GM12878 (cell line): ENCODE measurements at regions not wholly inside any gene's neighbourhood (a gene's known extent, or its start where the extent isn't known, plus 50 kb on each side); places are given as distances from the start of the nearest gene placed in this dataset.

ENCODE experiments used
- ATAC-seq: fragments of 200-7000 bp; cut with Tn5 transposase; 3 replicates; pipeline ENCODE4 v1.9.1; 2020; ENCODE audit warnings: mild to moderate bottlenecking, moderate library complexity
- BruUV-seq: library from RNA; stranded (reverse); fragments of 400-500 nt; replicated peaks from 2 replicates; lab custom pipeline; 2021; lab: Mats Ljungman, UMichigan
- CTCF ChIA-PET: fragments of 300-600 bp; sonication (Branson Sonifier 250); formaldehyde crosslinking; extraction: SDS; loops from one replicate; lab custom pipeline; 2021; ENCODE audit warnings: inconsistent platforms; lab: Yijun Ruan, JAX
- POLR2A ChIA-PET: fragments of 350-600 bp; formaldehyde crosslinking; extraction: SDS; loops from one replicate; lab custom pipeline; 2021; ENCODE audit warnings: inconsistent platforms; lab: Charles Lee
- RAD21 ChIA-PET: fragments of 300-600 bp; sonication (Branson Sonifier 250); formaldehyde crosslinking; loops from one replicate; lab custom pipeline; 2023; ENCODE audit warnings: antibody characterized with exemption; ENCODE audit not compliant: unreplicated experiment; lab: Charles Lee
- SMC1A ChIA-PET: fragments of 300-600 bp; sonication (Branson Sonifier 250); formaldehyde crosslinking; loops from one replicate; lab custom pipeline; 2023; ENCODE audit not compliant: unreplicated experiment, uncharacterized antibody; lab: Charles Lee
- DNase-seq: peaks from one replicate; pipeline ENCODE4 v3.0.0-alpha.2; 2011; ENCODE audit warnings: low read depth, low spot score
- FAIRE-seq: peaks from 3 replicates; lab custom pipeline; 2011; peaks lifted over from hg19 to GRCh38; lab: Jason Lieb, UNC
- H2AFZ ChIP-seq: 2 replicates; pipeline ENCODE4 v1.6.0; 2011; ENCODE audit warnings: low read depth, low read length, control low read depth; ENCODE audit not compliant: control insufficient read depth
- H3K27ac ChIP-seq: 2 replicates; pipeline ENCODE4 v1.5.1; 2011; ENCODE audit warnings: control low read depth; ENCODE audit not compliant: control insufficient read depth, insufficient read depth
- H3K27me3 ChIP-seq, 2 experiments: replicated peaks in 1 of 2; 2 replicates each; pipeline versions ENCODE4 v1.6.0 to v1.6.1; 2011; ENCODE audit warnings: low read length in 1 of 2; ENCODE audit not compliant: control insufficient read depth in 2 of 2, insufficient read depth in 2 of 2
- H3K36me3 ChIP-seq, 2 experiments: 2 replicates each; pipeline ENCODE4 v1.5.1; 2011; ENCODE audit warnings: low read length in 1 of 2; ENCODE audit not compliant: control insufficient read depth in 2 of 2, insufficient read depth in 2 of 2
- H3K4me1 ChIP-seq: 2 replicates; pipeline ENCODE4 v1.6.1; 2011; ENCODE audit warnings: mild to moderate bottlenecking, low read length, moderate library complexity, mixed read lengths; ENCODE audit not compliant: control insufficient read depth, insufficient read depth
- H3K4me2 ChIP-seq: 2 replicates; pipeline ENCODE4 v1.6.0; 2011; ENCODE audit warnings: control low read depth; ENCODE audit not compliant: control insufficient read depth, insufficient read depth
- H3K4me3 ChIP-seq: fragments of 200-600 bp; sonication (generic); 2 replicates; pipeline ENCODE4 v1.5.1; 2016
- H3K79me2 ChIP-seq: 2 replicates; pipeline ENCODE4 v1.6.0; 2011; ENCODE audit warnings: low read length; ENCODE audit not compliant: control insufficient read depth, insufficient read depth
- H3K9ac ChIP-seq: 2 replicates; pipeline ENCODE4 v1.8.0; 2011; ENCODE audit warnings: low read length, control low read depth, mixed read lengths; ENCODE audit not compliant: control insufficient read depth, insufficient read depth
- H3K9me3 ChIP-seq: replicated peaks from 3 replicates; pipeline ENCODE4 v1.5.1; 2011; ENCODE audit warnings: mild to moderate bottlenecking, low read length; ENCODE audit not compliant: control insufficient read depth, insufficient read depth
- H4K20me1 ChIP-seq: 2 replicates; pipeline ENCODE4 v1.6.0; 2011; ENCODE audit not compliant: control insufficient read depth, insufficient read depth
- ATF2 ChIP-seq: IDR thresholded peaks from 2 replicates; pipeline ENCODE4 v1.6.1; 2012; ENCODE audit warnings: low read length, inconsistent platforms
- CBFB ChIP-seq: IDR thresholded peaks from 2 replicates; pipeline ENCODE4 v1.6.1; 2016; ENCODE audit warnings: antibody characterized with exemption, low read depth
- CHD4 ChIP-seq: fragments of 200-600 bp; sonication (generic); IDR thresholded peaks from 2 replicates; pipeline ENCODE4 v1.6.1; 2016; ENCODE audit warnings: mild to moderate bottlenecking
- EGR1 ChIP-seq, 2 experiments: IDR thresholded peaks; 1 replicate in 1 of 2; 2 replicates in 1 of 2; pipeline ENCODE4 v1.6.1; 2011 to 2012; ENCODE audit warnings: low read depth in 2 of 2, low read length in 2 of 2, borderline replicate concordance in 1 of 2, mild to moderate bottlenecking in 1 of 2, moderate library complexity in 1 of 2
- MTA2 ChIP-seq: fragments of 450-650 bp; IDR thresholded peaks from 2 replicates; pipeline ENCODE4 v1.6.1; 2016; ENCODE audit warnings: low read depth, mild to moderate bottlenecking, moderate library complexity
- MYB ChIP-seq: fragments of 150-350 bp; IDR thresholded peaks from 2 replicates; pipeline ENCODE4 v1.6.1; 2014; ENCODE audit warnings: mild to moderate bottlenecking, low read depth, low read length, borderline replicate concordance
- MYC ChIP-seq: IDR thresholded peaks from 2 replicates; pipeline ENCODE4 v1.6.1; 2011; ENCODE audit warnings: mild to moderate bottlenecking, low read length, moderate library complexity, inconsistent platforms; ENCODE audit not compliant: insufficient read depth, insufficient replicate concordance, insufficient read length, severe bottlenecking
- POLR2AphosphoS2 ChIP-seq: IDR thresholded peaks from 2 replicates; pipeline ENCODE4 v1.6.1; 2011; ENCODE audit warnings: low read depth, mild to moderate bottlenecking, low read length, improper control_type of control experiment, moderate library complexity
- SIN3A ChIP-seq: IDR thresholded peaks from 2 replicates; pipeline ENCODE4 v1.6.1; 2012; ENCODE audit warnings: low read depth, low read length, improper control_type of control experiment
- SUPT20H ChIP-seq: IDR thresholded peaks from 2 replicates; pipeline ENCODE4 v1.6.1; 2011; ENCODE audit warnings: low read depth, mild to moderate bottlenecking, low read length, moderate library complexity, borderline replicate concordance; ENCODE audit not compliant: control insufficient read depth
- ZNF207 ChIP-seq: fragments of 450-650 bp; IDR thresholded peaks from 2 replicates; pipeline ENCODE4 v1.6.1; 2014; ENCODE audit warnings: antibody characterized with exemption, mild to moderate bottlenecking, borderline replicate concordance
- WGBS: methylation state at CpG from one replicate; pipeline ENCODE4 v1.1.6; 2016; ENCODE audit warnings: low lambda C conversion rate; ENCODE audit not compliant: insufficient replicate concordance, insufficient coverage; ENCODE audit errors: missing lambda C conversion rate; 5-methylcytosine and 5-hydroxymethylcytosine counted together
- in situ Hi-C: fragments of 300-500 bp; cut with MboI; formaldehyde crosslinking; loops from 9 replicates; pipeline ENCODE4 v1.14.3; 2018; ENCODE audit warnings: mixed read lengths
- intact Hi-C: fragments of 100-400 bp; cut with micrococcal nuclease; formaldehyde crosslinking; loops from one replicate; pipeline ENCODE4 v1.14.2; 2022; ENCODE audit not compliant: unreplicated experiment

GRCh38 chr4:108360754-108361445 lies 192.2 kb upstream of the LEF1 start:
- Histone ChIP-seq H3K4me2 (no peak overlapping the region), H2AFZ (no peak overlapping the region), H3K36me3 (no peaks in the 10 kb centered on the region), H3K27me3 (no peaks in the 10 kb centered on the region), H3K4me1 (no peaks in the 10 kb centered on the region), H3K9me3 (no peaks in the 10 kb centered on the region), H3K79me2 (no peaks in the 10 kb centered on the region), H3K27ac (no peak overlapping the region), H3K4me3 (no peak overlapping the region), H4K20me1 (no peaks in the 10 kb centered on the region), H3K9ac (no peak overlapping the region)
- TF ChIP-seq ZNF207 = no peak
- TF ChIP-seq MYB = no peak
- TF ChIP-seq SIN3A = no peak
- no peak for TF ChIP-seq CHD4
- 41% methylated on average over 12 of the region's 12 CpGs for WGBS
- no peak for ATAC-seq
- in situ Hi-C loops (no loop called here), intact Hi-C loops (no loop called here)
- BruUV-seq = no TSS peak
- CTCF ChIA-PET = no interaction called here
- RAD21 ChIA-PET = no interaction called here
- POLR2A ChIA-PET = no interaction called here
- FAIRE-seq = no peak
- SMC1A ChIA-PET = interaction anchor here (0.9 to 1.8 kb wide), 2 partner anchors 14 to 33 kb away, joined by 3 to 4 read pairs; no protein-coding TSS in a partner anchor
- DNase-seq = no peak

DNA sequence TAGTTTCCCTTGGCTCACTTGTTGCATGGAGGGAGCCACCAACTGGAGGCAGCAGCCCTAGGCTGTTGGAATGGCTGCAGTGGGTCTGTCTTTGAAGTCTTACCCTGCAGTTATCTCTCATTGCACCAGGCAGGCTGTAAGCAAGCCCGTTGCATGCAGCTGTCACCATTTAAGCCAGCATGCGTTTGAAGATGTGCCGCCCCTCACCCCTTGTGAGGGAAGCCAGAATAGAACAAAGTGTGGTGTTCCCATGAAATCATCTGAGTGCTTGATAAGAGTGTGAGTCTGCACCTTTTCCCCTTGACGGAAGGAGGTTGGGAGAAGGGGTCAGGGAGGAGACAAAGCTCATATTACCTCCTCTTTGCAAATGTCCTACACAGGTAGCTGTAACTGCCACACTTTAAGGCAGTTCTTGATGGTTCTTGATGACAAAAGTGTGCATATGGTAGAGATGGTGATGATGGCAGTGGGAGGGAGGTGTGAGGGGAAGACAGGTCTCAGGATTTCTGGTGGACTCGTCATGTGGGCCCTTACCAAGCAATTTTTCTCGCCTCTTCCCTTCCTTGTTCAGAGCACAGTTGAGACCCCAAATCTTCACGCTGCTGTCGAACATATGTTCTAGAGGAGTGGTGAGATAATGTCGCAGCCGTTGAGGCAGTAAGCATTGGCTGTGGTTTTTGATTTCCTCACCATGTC lies 191.4 kb upstream of the LEF1 start:
- in situ Hi-C loops = no loop called here
- H3K27me3 ChIP-seq = no peaks in the 10 kb centered on the region
- CTCF ChIA-PET = no interaction called here
- no TSS peak for BruUV-seq
- H3K4me3 ChIP-seq = no peak overlapping the region
- no peaks in the 10 kb centered on the region for H3K36me3 ChIP-seq
- SMC1A ChIA-PET = interaction anchor here (0.9 to 1.8 kb wide), 2 partner anchors 15 to 34 kb away, joined by 3 to 4 read pairs; no protein-coding TSS in a partner anchor
- ATAC-seq (no peak), DNase-seq (no peak), FAIRE-seq (no peak)
- intact Hi-C loops = no loop called here
- TF ChIP-seq CBFB (no peak), MTA2 (no peak), POLR2AphosphoS2 (no peak), SUPT20H (no peak), MYC (no peak), ATF2 (no peak), EGR1 (IDR thresholded peaks at IDR 0.05; ENCODE audit: borderline replicate concordance in 1 of 2, low read depth in 2 of 2, low read length in 2 of 2) (no peak)
- POLR2A ChIA-PET = no interaction called here
- H3K79me2 ChIP-seq = no peaks in the 10 kb centered on the region
- no peaks in the 10 kb centered on the region for H3K4me1 ChIP-seq
- WGBS = 38% methylated on average over 10 of the region's 10 CpGs
- no peaks in the 10 kb centered on the region for H4K20me1 ChIP-seq
- no peak overlapping the region for H3K9ac ChIP-seq
- RAD21 ChIA-PET = no interaction called here
- H3K27ac ChIP-seq = no peak overlapping the region
- no peak overlapping the region for H3K4me2 ChIP-seq
- no peaks in the 10 kb centered on the region for H3K9me3 ChIP-seq
- no peak overlapping the region for H2AFZ ChIP-seq
